Lung (tissue), 11 donors: ENCODE measurements at regions not wholly inside any gene's neighbourhood (a gene's known extent, or its start where the extent isn't known, plus 50 kb on each side); places are given as distances from the start of the nearest gene placed in this dataset.

Experiments used
- ATAC-seq: fragments of 200-7000 bp; cut with Tn5 transposase; one replicate; pipeline ENCODE4 v1.9.1; 2020; ENCODE audit warnings: moderate number of reproducible peaks; ENCODE audit not compliant: insufficient read depth, low FRiP score
- DNase-seq, 3 donors: peaks; one replicate each; pipeline ENCODE4 v3.0.0-alpha.2; 2013 to 2017
- H3K27ac ChIP-seq, 2 donors: one replicate each; pipeline ENCODE4 v1.5.1; 2013; ENCODE audit warnings: mild to moderate bottlenecking in 2 of 2, moderate library complexity in 2 of 2, control low read depth in 1 of 2, inconsistent platforms in 1 of 2, low read depth in 1 of 2, low read length in 1 of 2
- H3K27me3 ChIP-seq, 3 donors: one replicate each; pipeline ENCODE4 v1.5.1; 2013; ENCODE audit warnings: low read length in 2 of 3; ENCODE audit not compliant: control insufficient read depth in 3 of 3, insufficient read depth in 3 of 3
- H3K36me3 ChIP-seq, 4 donors: one replicate each; pipeline ENCODE4 v1.5.1; 2013; ENCODE audit warnings: low read length in 4 of 4, mild to moderate bottlenecking in 1 of 4, moderate library complexity in 1 of 4; ENCODE audit not compliant: control insufficient read depth in 4 of 4, insufficient read depth in 4 of 4
- H3K4me1 ChIP-seq, 5 donors: one replicate each; pipeline ENCODE4 v1.5.1; 2013; ENCODE audit warnings: low read length in 5 of 5, mild to moderate bottlenecking in 2 of 5, moderate library complexity in 1 of 5; ENCODE audit not compliant: control insufficient read depth in 5 of 5, insufficient read depth in 5 of 5
- H3K4me3 ChIP-seq: one replicate; pipeline ENCODE4 v1.5.1; 2013; ENCODE audit warnings: mild to moderate bottlenecking, control low read depth, moderate library complexity
- H3K9ac ChIP-seq, 2 donors: one replicate each; pipeline ENCODE4 v1.5.1; 2013; ENCODE audit warnings: low read length in 2 of 2, control low read depth in 1 of 2; ENCODE audit not compliant: insufficient read depth in 1 of 2
- H3K9me3 ChIP-seq, 4 donors: one replicate each; pipeline ENCODE4 v1.5.1; 2013; ENCODE audit warnings: low read length in 3 of 4, mild to moderate bottlenecking in 1 of 4, moderate library complexity in 1 of 4; ENCODE audit not compliant: control insufficient read depth in 4 of 4, insufficient read depth in 3 of 4
- CTCF ChIP-seq: IDR thresholded peaks from 2 replicates; pipeline ENCODE4 v1.5.1; 2012; ENCODE audit warnings: mild to moderate bottlenecking; ENCODE audit errors: control extremely low read depth, extremely low read depth
- WGBS, 2 donors: extraction: QIAGEN DNeasy Blood & Tissue Kit; methylation state at CpG; one replicate each; pipeline ENCODE4 v1.1.7; 2013; 5-methylcytosine and 5-hydroxymethylcytosine counted together
- donor health status: control.
- donor health status: control.
- donor health status: Bipolar disorder and iron deficiency.
- donor health status: healthy.
- donor health status: DM: yes; HTN: yes; CAD: no.

GRCh38 chr9:16289639-16290038, 580.8 kb downstream of the BNC2 start:
- Histone ChIP-seq H3K9ac (no peak overlapping the region), H3K4me1 (peaks cover 0 to 6% (median 0%) of the 10 kb centered on the region in 5 donors), H3K27me3 (no peaks in the 10 kb centered on the region), H3K4me3 (no peak overlapping the region), H3K36me3 (no peaks in the 10 kb centered on the region), H3K27ac (no peak overlapping the region), H3K9me3 (peaks cover 0 to 3% (median 0%) of the 10 kb centered on the region in 4 donors)
- 51 to 72% methylated on average over 3 of the region's 3 CpGs for WGBS, 2 donors
- no peak for TF ChIP-seq CTCF
- DNase-seq (no peak), ATAC-seq (peak; percentile 51)

GRCh38 chr9:16290169-16290568, 580.3 kb downstream of the BNC2 start:
- H3K9ac ChIP-seq = no peak overlapping the region
- 72 to 75% methylated on average over 5 of the region's 5 CpGs for whole genome bisulfite sequencing, 2 donors
- H3K27me3 ChIP-seq = no peaks in the 10 kb centered on the region
- H3K36me3 ChIP-seq = no peaks in the 10 kb centered on the region
- ATAC-seq (no peak), DNase-seq (no peak)
- H3K4me1 ChIP-seq = peaks cover 0 to 6% (median 0%) of the 10 kb centered on the region in 5 donors
- H3K27ac ChIP-seq = no peak overlapping the region
- no peak for TF ChIP-seq CTCF
- H3K4me3 ChIP-seq = no peak overlapping the region
- peaks cover 0 to 1% (median 0%) of the 10 kb centered on the region in 4 donors for H3K9me3 ChIP-seq

GRCh38 chr9:16291921-16292320, 578.5 kb downstream of the BNC2 start:
- WGBS, 2 donors = 93% methylated on average over 4 of the region's 4 CpGs
- H3K9me3 ChIP-seq = no peaks in the 10 kb centered on the region
- peaks cover 0 to 6% (median 0%) of the 10 kb centered on the region in 5 donors for H3K4me1 ChIP-seq
- no peak overlapping the region for H3K9ac ChIP-seq
- H3K4me3 ChIP-seq = no peak overlapping the region
- no peak for ATAC-seq
- no peak for DNase-seq
- no peak overlapping the region for H3K27ac ChIP-seq
- no peaks in the 10 kb centered on the region for H3K36me3 ChIP-seq
- no peak for TF ChIP-seq CTCF
- no peaks in the 10 kb centered on the region for H3K27me3 ChIP-seq

- DNase-seq (no peak), ATAC-seq (no peak)
- Histone ChIP-seq H3K36me3 (no peaks in the 10 kb centered on the region), H3K4me1 (peaks cover 0 to 6% (median 0%) of the 10 kb centered on the region in 5 donors), H3K4me3 (no peak overlapping the region), H3K27ac (no peak overlapping the region), H3K9me3 (no peaks in the 10 kb centered on the region), H3K27me3 (no peaks in the 10 kb centered on the region), H3K9ac (no peak overlapping the region)
- WGBS, 2 donors = 66 to 68% methylated on average over 2 of the region's 2 CpGs
- TF ChIP-seq CTCF = no peak
Measured at GRCh38 chr9:16293610-16294009, 576.9 kb downstream of the BNC2 start.
